ENCODE measurements at regions not wholly inside any gene's neighbourhood (a gene's known extent, or its start where the extent isn't known, plus 50 kb on each side); places are given as distances from the start of the nearest gene placed in this dataset.
"Not testable (repeated sequence)": the region's sequence is repeated elsewhere in the genome, so short reads cannot be mapped to it uniquely, and the experiment has no call there.

- DNase-seq (ENCODE audit: low read depth in 2 of 3, low spot score in 1 of 3) = not testable (repeated sequence)
Observed at GRCh38 chr5:58308384-58308783, 151.5 kb downstream of the PLK2 start.

GRCh38 chr5:58300346-58300895, 159.5 kb downstream of the PLK2 start:
- no peak for DNase-seq (ENCODE audit: low read depth in 2 of 3, low spot score in 1 of 3)

GRCh38 chr5:58299256-58299655, 160.6 kb downstream of the PLK2 start:
- DNase-seq (ENCODE audit: low read depth in 2 of 3, low spot score in 1 of 3) = no peak

- no peak for DNase-seq (ENCODE audit: low read depth in 2 of 3, low spot score in 1 of 3)
Observed at GRCh38 chr5:58294598-58295305, 165.1 kb downstream of the PLK2 start.

GRCh38 chr5:58288275-58288674, 171.6 kb downstream of the PLK2 start:
- not testable (repeated sequence) for DNase-seq (ENCODE audit: low read depth in 2 of 3, low spot score in 1 of 3)

- no peak for DNase-seq (ENCODE audit: low read depth in 2 of 3, low spot score in 1 of 3)
Observed at GRCh38 chr5:58286741-58287140, 173.1 kb downstream of the PLK2 start.

GRCh38 chr5:58285900-58286299, 174.0 kb downstream of the PLK2 start:
- DNase-seq (ENCODE audit: low read depth in 2 of 3, low spot score in 1 of 3) = no peak

- DNase-seq (ENCODE audit: low read depth in 2 of 3, low spot score in 1 of 3) = no peak
Observed at GRCh38 chr5:58284886-58285285, 175.0 kb downstream of the PLK2 start.

- no peak for DNase-seq (ENCODE audit: low read depth in 2 of 3, low spot score in 1 of 3)
Observed at GRCh38 chr5:58281189-58281588, 178.7 kb downstream of the PLK2 start.

GRCh38 chr5:58279259-58279658, 180.6 kb downstream of the PLK2 start:
- DNase-seq (ENCODE audit: low read depth in 2 of 3, low spot score in 1 of 3) = no peak

GRCh38 chr5:58276431-58276830, 183.5 kb downstream of the PLK2 start:
- no peak for DNase-seq (ENCODE audit: low read depth in 2 of 3, low spot score in 1 of 3)

GRCh38 chr5:58275516-58275915, 184.4 kb downstream of the PLK2 start:
- no peak for DNase-seq (ENCODE audit: low read depth in 2 of 3, low spot score in 1 of 3)

GRCh38 chr5:58274191-58274590, 185.7 kb downstream of the PLK2 start:
- no peak for DNase-seq (ENCODE audit: low read depth in 2 of 3, low spot score in 1 of 3)

GRCh38 chr5:58273711-58274110, 186.2 kb downstream of the PLK2 start:
- no peak for DNase-seq (ENCODE audit: low read depth in 2 of 3, low spot score in 1 of 3)

- no peak for DNase-seq (ENCODE audit: low read depth in 2 of 3, low spot score in 1 of 3)
Observed at GRCh38 chr5:58268268-58268667, 191.6 kb downstream of the PLK2 start.

- DNase-seq (ENCODE audit: low read depth in 2 of 3, low spot score in 1 of 3) = no peak
Observed at GRCh38 chr5:58266402-58266801, 193.5 kb downstream of the PLK2 start.

GRCh38 chr5:58265246-58265930, 194.5 kb downstream of the PLK2 start:
- no peak for DNase-seq (ENCODE audit: low read depth in 2 of 3, low spot score in 1 of 3)

GRCh38 chr5:58264276-58264675, 195.6 kb downstream of the PLK2 start:
- no peak for DNase-seq (ENCODE audit: low read depth in 2 of 3, low spot score in 1 of 3)

GRCh38 chr5:58263296-58263695, 196.6 kb downstream of the PLK2 start:
- DNase-seq (ENCODE audit: low read depth in 2 of 3, low spot score in 1 of 3) = no peak

GRCh38 chr5:58262226-58262625, 197.7 kb downstream of the PLK2 start:
- no peak for DNase-seq (ENCODE audit: low read depth in 2 of 3, low spot score in 1 of 3)

- DNase-seq (ENCODE audit: low read depth in 2 of 3, low spot score in 1 of 3) = no peak
Observed at GRCh38 chr5:58261605-58262004, 198.3 kb downstream of the PLK2 start.

- no peak for DNase-seq (ENCODE audit: low read depth in 2 of 3, low spot score in 1 of 3)
Observed at GRCh38 chr5:58260243-58260642, 199.6 kb downstream of the PLK2 start.
